ENCODE measurements at regions not wholly inside any gene's neighbourhood (a gene's known extent, or its start where the extent isn't known, plus 50 kb on each side); places are given as distances from the start of the nearest gene placed in this dataset.

DNA sequence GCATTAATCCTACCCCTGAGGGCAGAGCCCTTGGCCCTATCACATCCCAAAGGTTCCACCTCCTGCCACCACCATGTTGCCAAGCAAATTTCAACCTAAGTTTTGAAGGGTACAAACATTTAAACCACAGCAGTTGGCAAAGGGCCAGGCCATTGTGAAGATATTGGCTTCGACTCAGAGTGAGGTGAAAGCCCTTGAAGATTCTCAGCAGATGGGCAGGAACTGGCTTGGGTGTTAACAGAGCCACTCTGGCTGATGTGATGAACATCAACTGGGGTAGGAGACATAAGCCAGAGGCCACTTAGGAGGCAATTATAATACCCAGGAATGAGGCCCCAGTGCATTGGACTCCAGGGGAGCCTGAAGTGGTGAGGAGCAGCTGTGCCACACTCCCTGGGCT, 207.7 kb upstream of the KAZN start:
- Histone ChIP-seq H3K9me3 (ENCODE audit: control insufficient read depth in 4 of 4, insufficient read depth in 3 of 4, low read length in 3 of 4) (no peaks in the 10 kb centered on the region), H3K9ac (ENCODE audit: insufficient read depth in 1 of 2, low read length in 2 of 2) (no peak overlapping the region), H3K4me1 (ENCODE audit: control insufficient read depth in 5 of 5, insufficient read depth in 5 of 5, low read length in 5 of 5) (no peaks in the 10 kb centered on the region), H3K36me3 (ENCODE audit: control insufficient read depth in 4 of 4, insufficient read depth in 4 of 4, low read length in 4 of 4) (no peaks in the 10 kb centered on the region), H3K4me3 (no peak overlapping the region), H3K27me3 (ENCODE audit: control insufficient read depth in 3 of 3, insufficient read depth in 3 of 3, low read length in 2 of 3) (no peaks in the 10 kb centered on the region), H3K27ac (ENCODE audit: low read depth in 1 of 2, low read length in 1 of 2) (no peak overlapping the region)
- no peak for DNase-seq
- TF ChIP-seq, protein P1, sequence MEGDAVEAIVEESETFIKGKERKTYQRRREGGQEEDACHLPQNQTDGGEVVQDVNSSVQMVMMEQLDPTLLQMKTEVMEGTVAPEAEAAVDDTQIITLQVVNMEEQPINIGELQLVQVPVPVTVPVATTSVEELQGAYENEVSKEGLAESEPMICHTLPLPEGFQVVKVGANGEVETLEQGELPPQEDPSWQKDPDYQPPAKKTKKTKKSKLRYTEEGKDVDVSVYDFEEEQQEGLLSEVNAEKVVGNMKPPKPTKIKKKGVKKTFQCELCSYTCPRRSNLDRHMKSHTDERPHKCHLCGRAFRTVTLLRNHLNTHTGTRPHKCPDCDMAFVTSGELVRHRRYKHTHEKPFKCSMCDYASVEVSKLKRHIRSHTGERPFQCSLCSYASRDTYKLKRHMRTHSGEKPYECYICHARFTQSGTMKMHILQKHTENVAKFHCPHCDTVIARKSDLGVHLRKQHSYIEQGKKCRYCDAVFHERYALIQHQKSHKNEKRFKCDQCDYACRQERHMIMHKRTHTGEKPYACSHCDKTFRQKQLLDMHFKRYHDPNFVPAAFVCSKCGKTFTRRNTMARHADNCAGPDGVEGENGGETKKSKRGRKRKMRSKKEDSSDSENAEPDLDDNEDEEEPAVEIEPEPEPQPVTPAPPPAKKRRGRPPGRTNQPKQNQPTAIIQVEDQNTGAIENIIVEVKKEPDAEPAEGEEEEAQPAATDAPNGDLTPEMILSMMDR (IDR thresholded peaks at IDR 0.05; ENCODE audit: control extremely low read depth, extremely low read depth), result no peak
- no peak for ATAC-seq (ENCODE audit: insufficient read depth, low FRiP score)
- WGBS, 2 donors, result 21 to 25% methylated on average over 1 of the region's 1 CpG

DNA sequence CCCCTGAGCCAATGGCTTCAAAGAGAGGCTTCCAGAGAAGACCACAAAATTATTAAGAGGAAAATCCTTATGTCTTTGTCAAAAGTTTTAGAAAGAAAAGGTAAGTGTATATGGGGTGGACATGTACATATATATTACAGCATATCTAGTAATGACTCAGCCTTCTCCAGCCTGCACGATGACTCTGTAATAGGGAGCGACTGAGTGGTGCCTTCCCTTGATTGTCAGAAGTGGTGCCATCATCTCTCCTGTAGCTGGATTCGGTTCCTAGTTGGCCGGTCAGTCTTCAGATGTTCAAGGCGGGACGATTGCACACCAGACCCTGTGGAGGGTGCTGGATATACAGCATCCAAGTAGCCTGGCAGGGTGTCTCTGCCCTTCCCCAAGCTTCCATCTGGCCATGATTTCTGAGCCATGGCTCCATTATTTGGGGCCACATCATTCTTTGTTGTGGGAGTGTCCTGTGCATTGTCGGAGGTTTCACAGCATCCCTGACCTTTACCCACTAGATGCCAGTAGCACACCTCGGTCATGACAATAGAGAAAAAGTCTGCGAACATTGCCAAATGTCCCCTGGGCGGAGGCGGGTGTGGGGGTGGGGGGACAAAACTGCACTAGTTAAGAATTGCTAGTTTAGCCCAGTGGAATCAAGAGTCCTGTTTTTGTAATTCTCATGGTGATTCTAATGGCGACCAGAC, 206.2 kb upstream of the KAZN start:
- H3K27ac ChIP-seq (ENCODE audit: low read depth in 1 of 2, low read length in 1 of 2), result no peak overlapping the region
- H3K27me3 ChIP-seq (ENCODE audit: control insufficient read depth in 3 of 3, insufficient read depth in 3 of 3, low read length in 2 of 3), result no peaks in the 10 kb centered on the region
- H3K9ac ChIP-seq (ENCODE audit: insufficient read depth in 1 of 2, low read length in 2 of 2), result no peak overlapping the region
- H3K4me1 ChIP-seq (ENCODE audit: control insufficient read depth in 5 of 5, insufficient read depth in 5 of 5, low read length in 5 of 5), result no peaks in the 10 kb centered on the region
- TF ChIP-seq, protein P1 (IDR thresholded peaks at IDR 0.05; ENCODE audit: control extremely low read depth, extremely low read depth), result no peak
- H3K36me3 ChIP-seq (ENCODE audit: control insufficient read depth in 4 of 4, insufficient read depth in 4 of 4, low read length in 4 of 4), result no peaks in the 10 kb centered on the region
- no peak for ATAC-seq (ENCODE audit: insufficient read depth, low FRiP score)
- H3K9me3 ChIP-seq (ENCODE audit: control insufficient read depth in 4 of 4, insufficient read depth in 3 of 4, low read length in 3 of 4), result no peaks in the 10 kb centered on the region
- H3K4me3 ChIP-seq, result no peak overlapping the region
- WGBS, 2 donors, result 89 to 90% methylated on average over 12 of the region's 12 CpGs
- no peak for DNase-seq

DNA sequence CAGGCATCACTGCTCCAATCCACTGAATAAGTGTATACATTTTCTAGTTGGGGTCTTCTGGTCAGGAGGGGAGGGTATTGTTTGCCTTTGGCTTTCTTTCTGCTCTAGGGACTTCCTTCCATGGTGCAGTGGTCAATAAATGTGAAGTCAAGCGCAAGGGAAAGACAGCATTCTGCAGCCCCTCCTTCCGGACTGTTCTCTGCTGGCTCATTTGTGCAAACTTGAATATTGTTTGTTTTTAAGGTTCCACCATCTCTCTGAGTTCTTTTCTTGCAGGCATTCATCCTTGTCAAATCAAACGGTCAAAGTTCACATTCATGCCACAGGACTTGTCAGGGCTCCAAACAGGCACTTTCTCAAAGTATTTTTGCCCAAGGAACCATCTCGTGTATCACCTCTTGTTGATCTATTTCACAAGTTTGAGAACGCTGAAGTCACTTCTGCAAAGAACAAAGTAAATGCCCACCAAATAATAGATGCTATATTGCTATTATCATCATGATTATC, 205.6 kb upstream of the KAZN start:
- Histone ChIP-seq H3K4me3 (no peak overlapping the region), H3K9ac (ENCODE audit: insufficient read depth in 1 of 2, low read length in 2 of 2) (no peak overlapping the region), H3K27ac (ENCODE audit: low read depth in 1 of 2, low read length in 1 of 2) (no peak overlapping the region), H3K4me1 (ENCODE audit: control insufficient read depth in 5 of 5, insufficient read depth in 5 of 5, low read length in 5 of 5) (no peaks in the 10 kb centered on the region), H3K36me3 (ENCODE audit: control insufficient read depth in 4 of 4, insufficient read depth in 4 of 4, low read length in 4 of 4) (no peaks in the 10 kb centered on the region), H3K27me3 (ENCODE audit: control insufficient read depth in 3 of 3, insufficient read depth in 3 of 3, low read length in 2 of 3) (no peaks in the 10 kb centered on the region), H3K9me3 (ENCODE audit: control insufficient read depth in 4 of 4, insufficient read depth in 3 of 4, low read length in 3 of 4) (no peaks in the 10 kb centered on the region)
- TF ChIP-seq, protein P1 (IDR thresholded peaks at IDR 0.05; ENCODE audit: control extremely low read depth, extremely low read depth), result no peak
- ATAC-seq (ENCODE audit: insufficient read depth, low FRiP score) (no peak), DNase-seq (no peak)
- WGBS, 2 donors, result 70 to 81% methylated on average over 5 of the region's 5 CpGs

DNA sequence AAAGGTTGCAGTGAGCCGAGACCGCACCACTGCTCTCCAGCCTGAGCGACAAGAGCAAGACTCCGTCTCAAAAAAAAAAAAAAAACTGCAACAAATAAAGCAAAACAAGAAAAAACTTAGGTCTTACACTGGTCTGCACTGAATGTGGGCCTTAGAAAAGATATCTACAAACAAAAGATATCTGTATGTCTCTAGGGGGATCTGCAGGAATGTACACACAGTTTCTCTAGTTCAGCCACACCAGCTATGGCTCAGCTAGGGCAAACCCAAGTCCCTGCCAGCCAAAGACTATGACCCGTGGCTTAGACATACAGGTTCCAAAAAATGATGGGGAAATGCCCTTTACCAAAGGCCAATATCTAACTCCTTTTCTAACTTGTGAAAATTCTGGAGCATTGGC, 202.4 kb upstream of the KAZN start:
- no peaks in the 10 kb centered on the region for H3K36me3 ChIP-seq (ENCODE audit: control insufficient read depth in 4 of 4, insufficient read depth in 4 of 4, low read length in 4 of 4)
- no peaks in the 10 kb centered on the region for H3K4me1 ChIP-seq (ENCODE audit: control insufficient read depth in 5 of 5, insufficient read depth in 5 of 5, low read length in 5 of 5)
- H3K27ac ChIP-seq (ENCODE audit: low read depth in 1 of 2, low read length in 1 of 2), result no peak overlapping the region
- no peaks in the 10 kb centered on the region for H3K9me3 ChIP-seq (ENCODE audit: control insufficient read depth in 4 of 4, insufficient read depth in 3 of 4, low read length in 3 of 4)
- no peaks in the 10 kb centered on the region for H3K27me3 ChIP-seq (ENCODE audit: control insufficient read depth in 3 of 3, insufficient read depth in 3 of 3, low read length in 2 of 3)
- H3K4me3 ChIP-seq, result no peak overlapping the region
- DNase-seq (no peak), ATAC-seq (ENCODE audit: insufficient read depth, low FRiP score) (no peak)
- 90 to 95% methylated on average over 5 of the region's 5 CpGs for WGBS, 2 donors
- TF ChIP-seq, protein P1 (IDR thresholded peaks at IDR 0.05; ENCODE audit: control extremely low read depth, extremely low read depth), result no peak
- no peak overlapping the region for H3K9ac ChIP-seq (ENCODE audit: insufficient read depth in 1 of 2, low read length in 2 of 2)
